Gastroesophageal sphincter (tissue), 4 donors: ENCODE measurements at regions not wholly inside any gene's neighbourhood (a gene's known extent, or its start where the extent isn't known, plus 50 kb on each side); places are given as distances from the start of the nearest gene placed in this dataset.
"Not testable (repeated sequence)": the region's sequence is repeated elsewhere in the genome, so short reads cannot be mapped to it uniquely, and the experiment has no call there.

Source experiments
- ATAC-seq: fragments of 150-250 bp; one replicate; pipeline ENCODE4 v1.9.1; 2016; ENCODE audit warnings: mild to moderate bottlenecking, moderate library complexity
- H3K27ac ChIP-seq, 4 donors: fragments of 200-600 bp; sonication (generic) in 3 of 4; 1 replicate in 3 of 4; 2 replicates in 1 of 4; pipeline ENCODE4 v1.5.1; 2016 to 2019
- H3K27me3 ChIP-seq: fragments of 200-600 bp; sonication (generic); one replicate; pipeline ENCODE4 v1.5.1; 2019
- H3K36me3 ChIP-seq, 2 donors: fragments of 200-600 bp; sonication (generic); one replicate each; pipeline ENCODE4 v1.5.1; 2019; ENCODE audit warnings: control low read depth in 1 of 2
- H3K4me1 ChIP-seq, 3 donors: fragments of 200-600 bp; sonication (generic); 1 replicate in 2 of 3; 2 replicates in 1 of 3; pipeline ENCODE4 v1.5.1; 2016 to 2019; ENCODE audit warnings: control low read depth in 2 of 3
- H3K4me3 ChIP-seq, 2 donors: fragments of 200-600 bp; sonication (generic); one replicate each; pipeline ENCODE4 v1.5.1; 2019; ENCODE audit warnings: mild to moderate bottlenecking in 1 of 2, moderate library complexity in 1 of 2
- H3K9me3 ChIP-seq, 3 donors: fragments of 200-600 bp; sonication (generic); one replicate each; pipeline ENCODE4 v1.5.1; 2017 to 2019; ENCODE audit warnings: control low read depth in 2 of 3
- EP300 ChIP-seq: sonication (generic); formaldehyde crosslinking; IDR thresholded peaks from one replicate; pipeline ENCODE4 v1.6.1; 2017; ENCODE audit warnings: antibody characterized with exemption, mild to moderate bottlenecking
- POLR2A ChIP-seq, 2 donors: fragments of 450-650 bp; IDR thresholded peaks; one replicate each; pipeline ENCODE4 v1.6.1; 2017; ENCODE audit warnings: antibody characterized with exemption in 2 of 2, mild to moderate bottlenecking in 2 of 2, moderate library complexity in 1 of 2
- POLR2AphosphoS5 ChIP-seq: sonication (generic); formaldehyde crosslinking; IDR thresholded peaks from one replicate; pipeline ENCODE4 v1.6.1; 2017; ENCODE audit warnings: antibody characterized with exemption
- WGBS, 2 donors: methylation state at CpG; one replicate each; pipeline ENCODE4 v1.1.5; 2018; ENCODE audit warnings: low coverage in 1 of 2; 5-methylcytosine and 5-hydroxymethylcytosine counted together
- TF ChIP-seq, protein P1 (sequence below), 4 experiments: fragments of 200-600 bp in 2 of 4; fragments of 450-650 bp in 2 of 4; sonication (generic) in 1 of 4; IDR thresholded peaks; one replicate each; pipeline ENCODE4 v1.5.1; 2017 to 2019; ENCODE audit warnings: antibody characterized with exemption in 4 of 4, mild to moderate bottlenecking in 2 of 4, moderate library complexity in 2 of 4

GRCh38 chr10:61039868-61040267, 95.9 kb upstream of the RHOBTB1 start:
- ATAC-seq, result no peak
- TF ChIP-seq, protein P1, sequence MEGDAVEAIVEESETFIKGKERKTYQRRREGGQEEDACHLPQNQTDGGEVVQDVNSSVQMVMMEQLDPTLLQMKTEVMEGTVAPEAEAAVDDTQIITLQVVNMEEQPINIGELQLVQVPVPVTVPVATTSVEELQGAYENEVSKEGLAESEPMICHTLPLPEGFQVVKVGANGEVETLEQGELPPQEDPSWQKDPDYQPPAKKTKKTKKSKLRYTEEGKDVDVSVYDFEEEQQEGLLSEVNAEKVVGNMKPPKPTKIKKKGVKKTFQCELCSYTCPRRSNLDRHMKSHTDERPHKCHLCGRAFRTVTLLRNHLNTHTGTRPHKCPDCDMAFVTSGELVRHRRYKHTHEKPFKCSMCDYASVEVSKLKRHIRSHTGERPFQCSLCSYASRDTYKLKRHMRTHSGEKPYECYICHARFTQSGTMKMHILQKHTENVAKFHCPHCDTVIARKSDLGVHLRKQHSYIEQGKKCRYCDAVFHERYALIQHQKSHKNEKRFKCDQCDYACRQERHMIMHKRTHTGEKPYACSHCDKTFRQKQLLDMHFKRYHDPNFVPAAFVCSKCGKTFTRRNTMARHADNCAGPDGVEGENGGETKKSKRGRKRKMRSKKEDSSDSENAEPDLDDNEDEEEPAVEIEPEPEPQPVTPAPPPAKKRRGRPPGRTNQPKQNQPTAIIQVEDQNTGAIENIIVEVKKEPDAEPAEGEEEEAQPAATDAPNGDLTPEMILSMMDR (IDR thresholded peaks at IDR 0.05), result no peak
- TF ChIP-seq EP300 (no peak), POLR2AphosphoS5 (no peak)
- Histone ChIP-seq H3K36me3 (no peaks in the 10 kb centered on the region), H3K27ac (no peak overlapping the region), H3K27me3 (no peaks in the 10 kb centered on the region), H3K4me3 (no peak overlapping the region), H3K4me1 (no peaks in the 10 kb centered on the region), H3K9me3 (peaks cover 0 to 5% (median 0%) of the 10 kb centered on the region in 3 donors)
- 91% methylated on average over 1 of the region's 1 CpG; no CpG with 5 or more reads in 1 of the 2 donors for WGBS, 2 donors

- H3K36me3 ChIP-seq, H3K9me3 ChIP-seq, H3K27me3 ChIP-seq, H3K4me3 ChIP-seq, ATAC-seq, H3K4me1 ChIP-seq, H3K27ac ChIP-seq: not testable (repeated sequence)
- 89 to 93% methylated on average over 10 to 16 of the region's 16 CpGs for WGBS, 2 donors
Measured at GRCh38 chr10:61037261-61037830, 93.4 kb upstream of the RHOBTB1 start.

GRCh38 chr10:61036148-61036547, 92.2 kb upstream of the RHOBTB1 start:
- H3K4me1 ChIP-seq, H3K4me3 ChIP-seq, H3K27me3 ChIP-seq, H3K27ac ChIP-seq, H3K36me3 ChIP-seq, H3K9me3 ChIP-seq, ATAC-seq: not testable (repeated sequence)
- WGBS, 2 donors, result no CpG with 5 or more reads among the region's 3 CpGs

DNA sequence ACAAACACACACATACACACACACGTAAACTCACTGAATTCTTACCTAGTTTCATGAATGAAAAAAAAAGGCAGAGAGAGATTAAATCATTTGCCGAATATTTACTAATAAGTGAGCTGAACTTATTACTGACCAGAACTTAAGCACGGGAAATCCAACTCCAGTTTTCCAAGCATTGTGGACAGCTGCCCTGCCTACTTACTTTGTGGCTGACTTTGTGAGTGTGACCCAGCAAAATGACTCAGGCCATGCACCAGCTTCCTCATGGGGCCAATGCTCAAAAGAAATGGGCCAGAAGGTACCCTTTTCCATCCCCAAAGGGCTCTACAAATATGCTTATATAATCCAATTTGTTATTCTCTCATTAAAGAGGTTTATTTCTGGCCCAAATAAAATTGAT, 87.4 kb upstream of the RHOBTB1 start:
- H3K4me3 ChIP-seq, result no peak overlapping the region
- no peak for ATAC-seq
- 95 to 98% methylated on average over 3 of the region's 3 CpGs for WGBS, 2 donors

DNA sequence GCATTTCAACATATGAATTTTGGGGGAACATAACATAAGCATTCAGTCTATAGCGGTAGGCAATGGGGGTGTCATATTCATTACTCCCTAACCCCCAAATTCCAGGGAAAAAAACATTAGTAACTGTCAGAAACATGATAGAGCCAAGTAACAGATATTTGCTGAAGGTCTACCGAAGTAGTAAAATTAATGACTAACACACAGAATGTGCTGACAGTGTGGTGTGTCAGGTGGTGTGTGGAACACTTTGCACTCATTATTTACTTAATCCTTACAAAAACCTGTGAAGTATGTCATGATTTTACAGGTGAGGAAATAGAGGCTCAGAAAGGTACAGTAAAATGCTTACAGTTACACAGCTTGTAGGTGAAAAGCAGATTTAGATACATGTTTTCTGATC, 85.4 kb upstream of the RHOBTB1 start:
- no peak for ATAC-seq
- no peaks in the 10 kb centered on the region for H3K4me1 ChIP-seq
- 87% methylated on average over 2 of the region's 2 CpGs; no CpG with 5 or more reads in 1 of the 2 donors for WGBS, 2 donors
- TF ChIP-seq EP300 (no peak), POLR2A (IDR thresholded peaks at IDR 0.05) (no peak), POLR2AphosphoS5 (no peak)
- TF ChIP-seq, protein P1 (IDR thresholded peaks at IDR 0.05), result no peak
- H3K9me3 ChIP-seq, result no peaks in the 10 kb centered on the region
- H3K4me3 ChIP-seq, result no peak overlapping the region
- no peaks in the 10 kb centered on the region for H3K36me3 ChIP-seq
- H3K27ac ChIP-seq, result no peak overlapping the region
- no peaks in the 10 kb centered on the region for H3K27me3 ChIP-seq

More for the DNA sequence above, 87.4 kb upstream of the RHOBTB1 start:
- no peak for TF ChIP-seq POLR2AphosphoS5
- H3K27me3 ChIP-seq, result no peaks in the 10 kb centered on the region
- H3K4me1 ChIP-seq, result no peaks in the 10 kb centered on the region
- H3K27ac ChIP-seq, result no peak overlapping the region
- no peaks in the 10 kb centered on the region for H3K9me3 ChIP-seq
- no peaks in the 10 kb centered on the region for H3K36me3 ChIP-seq

GRCh38 chr10:61028861-61029361, 84.9 kb upstream of the RHOBTB1 start:
- Histone ChIP-seq H3K36me3 (no peaks in the 10 kb centered on the region), H3K27ac (no peak overlapping the region), H3K4me3 (no peak overlapping the region), H3K4me1 (no peaks in the 10 kb centered on the region), H3K27me3 (no peaks in the 10 kb centered on the region), H3K9me3 (no peaks in the 10 kb centered on the region)
- no peak for ATAC-seq
- 33 to 67% methylated on average over 2 to 5 of the region's 5 CpGs for WGBS, 2 donors
- TF ChIP-seq, protein P1 (IDR thresholded peaks at IDR 0.05), result no peak
- TF ChIP-seq POLR2AphosphoS5, result no peak
